ENCODE measurements at regions not wholly inside any gene's neighbourhood (a gene's known extent, or its start where the extent isn't known, plus 50 kb on each side); places are given as distances from the start of the nearest gene placed in this dataset.
"Not testable (repeated sequence)": the region's sequence is repeated elsewhere in the genome, so short reads cannot be mapped to it uniquely, and the experiment has no call there.

- DNase-seq (ENCODE audit: low spot score in 2 of 2): not testable (repeated sequence)
Measured at GRCh38 chr2:87470381-87471380, 277.2 kb upstream of the PLGLB2 start.

DNA sequence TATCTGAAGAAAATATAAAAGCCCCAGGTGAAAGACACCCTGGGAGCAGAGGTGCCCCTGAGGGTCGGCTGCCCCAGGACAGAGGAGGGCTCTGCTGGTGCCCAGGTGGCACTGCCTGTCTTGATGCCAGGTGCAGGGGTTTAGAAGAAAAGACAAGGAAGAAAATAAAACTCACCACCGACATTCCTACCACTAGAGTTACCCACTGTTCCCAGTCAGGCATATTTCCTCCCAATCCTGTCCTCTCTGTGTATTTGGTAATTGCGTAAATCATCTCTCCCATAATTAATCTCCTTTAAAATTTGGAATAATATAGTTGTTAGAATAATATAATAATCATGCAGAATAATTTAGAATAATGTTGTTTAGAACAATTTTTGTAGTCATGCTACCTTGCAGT lies 276.4 kb upstream of the PLGLB2 start:
- Mint-ChIP-seq H3K4me1 (peaks cover 12% of the 10 kb centered on the region), H3K27ac (peak overlapping the region; percentile 78)
- not testable (repeated sequence) for H3K27me3 Mint-ChIP-seq; DNase-seq (ENCODE audit: low spot score in 2 of 2); H3K36me3 Mint-ChIP-seq; H3K9me3 Mint-ChIP-seq; H3K4me3 Mint-ChIP-seq; ATAC-seq (ENCODE audit: low read depth)

More at GRCh38 chr2:87470381-87471380, 277.2 kb upstream of the PLGLB2 start:
- H3K27me3 Mint-ChIP-seq, H3K36me3 Mint-ChIP-seq, H3K9me3 Mint-ChIP-seq: not testable (repeated sequence)
- Mint-ChIP-seq H3K4me3 (peak overlapping the region; percentile 75), H3K27ac (peak overlapping the region; percentile 94), H3K4me1 (peaks cover 11% of the 10 kb centered on the region)
- peak; percentile 18 for ATAC-seq (ENCODE audit: low read depth)

DNA sequence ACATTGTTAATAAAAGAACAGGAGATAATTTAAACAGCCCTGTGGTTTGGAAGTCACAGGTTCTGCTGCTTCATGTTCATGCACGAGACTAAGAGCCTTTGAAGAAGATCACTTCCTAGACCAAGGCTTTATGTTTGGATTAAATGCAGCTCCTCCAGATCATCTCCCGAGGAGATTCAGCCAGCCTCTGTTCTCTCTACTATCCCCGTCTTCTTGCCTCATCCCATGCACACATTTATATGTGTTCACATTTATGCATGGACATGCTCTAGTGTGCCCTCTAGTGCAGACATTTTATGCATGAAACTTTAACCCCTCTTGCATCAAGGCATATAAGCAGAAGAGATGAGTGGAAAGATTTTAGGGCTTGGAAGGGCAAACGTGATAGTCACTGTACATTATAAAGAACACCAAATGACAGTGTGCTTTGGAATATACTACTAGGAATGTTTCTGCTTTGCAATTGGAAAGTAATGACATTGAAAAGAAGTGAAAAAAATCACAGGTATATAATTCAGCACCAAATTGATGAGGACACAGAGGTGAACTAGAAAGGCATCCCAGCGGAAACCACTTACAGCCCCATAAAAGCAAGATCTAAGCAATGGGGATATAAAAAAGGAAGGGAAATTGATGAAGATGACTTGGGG lies 271.5 kb upstream of the PLGLB2 start:
- peak overlapping the region; percentile 90 for H3K27ac Mint-ChIP-seq
- peak overlapping the region; percentile 6 for H3K4me3 Mint-ChIP-seq
- not testable (repeated sequence) for H3K9me3 Mint-ChIP-seq; H3K36me3 Mint-ChIP-seq; DNase-seq (ENCODE audit: low spot score in 2 of 2); H3K27me3 Mint-ChIP-seq
- peak; percentile 38 for ATAC-seq (ENCODE audit: low read depth)
- H3K4me1 Mint-ChIP-seq: peaks cover 12% of the 10 kb centered on the region

GRCh38 chr2:87476936-87477335 lies 271.0 kb upstream of the PLGLB2 start:
- ATAC-seq (ENCODE audit: low read depth): peak; percentile 94
- Mint-ChIP-seq H3K4me1 (peaks cover 12% of the 10 kb centered on the region), H3K27ac (peak overlapping the region; percentile 90)
- H3K9me3 Mint-ChIP-seq; H3K36me3 Mint-ChIP-seq; H3K4me3 Mint-ChIP-seq; H3K27me3 Mint-ChIP-seq; DNase-seq (ENCODE audit: low spot score in 2 of 2): not testable (repeated sequence)

DNA sequence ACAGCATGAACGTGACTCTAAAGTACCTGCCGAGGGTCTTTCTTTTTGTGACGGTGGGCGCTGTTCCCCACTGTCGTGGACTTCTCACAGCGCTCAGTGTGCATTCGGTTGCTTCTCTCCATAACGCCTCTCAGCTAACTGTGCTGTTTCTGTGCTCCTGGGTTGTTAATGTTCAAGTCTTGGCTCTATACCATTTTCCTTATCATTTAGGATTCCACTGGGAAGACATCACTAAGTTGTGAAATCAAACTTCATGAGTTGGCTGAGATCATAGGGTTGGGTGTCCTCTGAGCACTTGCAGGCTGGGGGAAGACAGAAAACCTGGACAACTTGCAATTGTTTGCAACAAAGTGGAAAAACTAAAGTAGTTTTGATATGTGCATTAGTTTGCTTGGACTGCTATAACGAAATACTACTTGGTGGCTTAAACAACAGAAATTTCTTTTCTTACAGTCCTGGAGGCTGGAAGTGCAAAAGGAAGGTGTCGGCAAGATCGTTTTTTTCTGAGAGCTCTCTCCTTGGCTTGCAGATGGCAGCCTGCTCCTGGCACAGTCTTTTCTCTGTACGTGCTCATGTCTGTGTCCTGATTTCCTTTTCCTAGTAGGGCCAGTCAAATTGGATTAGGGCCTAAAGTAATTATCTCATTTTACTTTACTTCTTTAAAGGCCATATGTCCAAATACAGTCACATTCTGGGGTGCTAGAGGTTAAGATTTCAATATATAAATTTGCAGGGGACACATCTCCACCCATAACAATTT lies 270.0 kb upstream of the PLGLB2 start:
- H3K9me3 Mint-ChIP-seq; H3K27ac Mint-ChIP-seq; H3K36me3 Mint-ChIP-seq; H3K27me3 Mint-ChIP-seq; H3K4me3 Mint-ChIP-seq; ATAC-seq (ENCODE audit: low read depth); DNase-seq (ENCODE audit: low spot score in 2 of 2): not testable (repeated sequence)
- peaks cover 12% of the 10 kb centered on the region for H3K4me1 Mint-ChIP-seq

DNA sequence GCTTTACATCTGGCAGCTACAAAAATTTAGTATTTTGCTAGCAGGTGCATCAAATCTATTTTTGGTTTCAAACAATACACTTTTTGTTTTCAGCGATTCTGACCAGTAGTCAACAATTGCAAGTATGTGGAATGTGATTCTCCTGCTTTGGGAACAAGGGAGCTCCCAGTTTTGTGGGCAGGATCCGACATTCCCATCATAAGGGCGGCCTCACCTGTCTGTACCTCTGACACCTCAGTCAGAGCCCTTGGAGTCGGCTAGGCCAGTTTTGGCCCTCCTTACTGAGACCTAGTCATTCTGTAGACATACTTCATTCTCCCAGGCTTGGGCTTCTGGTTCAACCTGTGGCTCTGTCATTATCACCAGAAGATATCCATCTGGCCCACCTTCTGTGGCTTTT lies 269.0 kb upstream of the PLGLB2 start:
- not testable (repeated sequence) for H3K36me3 Mint-ChIP-seq; ATAC-seq (ENCODE audit: low read depth); H3K27ac Mint-ChIP-seq; H3K4me3 Mint-ChIP-seq; H3K9me3 Mint-ChIP-seq; DNase-seq (ENCODE audit: low spot score in 2 of 2); H3K27me3 Mint-ChIP-seq
- peaks cover 13% of the 10 kb centered on the region for H3K4me1 Mint-ChIP-seq

DNA sequence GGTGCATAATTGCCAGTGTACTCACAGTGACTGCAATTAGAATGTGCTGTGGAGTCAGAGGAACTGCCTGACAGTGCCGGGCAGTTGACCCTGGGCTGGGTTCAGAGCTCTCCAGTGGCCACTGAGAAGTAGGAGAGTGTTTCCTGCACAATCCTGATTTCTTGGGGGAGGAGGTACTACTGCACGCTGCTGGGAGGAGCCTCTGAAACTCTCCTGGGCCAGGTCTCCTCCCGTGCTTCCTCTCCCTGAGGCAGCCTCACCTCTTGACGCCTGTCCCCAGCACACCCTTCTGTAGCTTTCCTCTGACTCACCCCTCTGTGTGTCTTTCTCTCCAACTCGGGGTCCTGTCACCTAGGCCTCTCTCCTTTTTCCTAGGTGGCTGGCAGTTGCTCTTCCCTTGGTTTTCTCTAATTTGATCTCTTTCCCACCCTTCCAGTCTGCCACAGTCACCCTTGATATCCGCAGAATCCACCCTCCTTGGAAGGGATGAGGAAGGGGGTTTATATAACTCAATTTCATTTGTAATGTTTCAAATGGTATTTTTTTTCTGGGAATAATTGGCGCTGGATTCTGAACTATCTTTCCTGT lies 264.7 kb upstream of the PLGLB2 start:
- H3K9me3 Mint-ChIP-seq; H3K36me3 Mint-ChIP-seq; ATAC-seq (ENCODE audit: low read depth); DNase-seq (ENCODE audit: low spot score in 2 of 2); H3K4me3 Mint-ChIP-seq; H3K27me3 Mint-ChIP-seq; H3K4me1 Mint-ChIP-seq; H3K27ac Mint-ChIP-seq: not testable (repeated sequence)

DNA sequence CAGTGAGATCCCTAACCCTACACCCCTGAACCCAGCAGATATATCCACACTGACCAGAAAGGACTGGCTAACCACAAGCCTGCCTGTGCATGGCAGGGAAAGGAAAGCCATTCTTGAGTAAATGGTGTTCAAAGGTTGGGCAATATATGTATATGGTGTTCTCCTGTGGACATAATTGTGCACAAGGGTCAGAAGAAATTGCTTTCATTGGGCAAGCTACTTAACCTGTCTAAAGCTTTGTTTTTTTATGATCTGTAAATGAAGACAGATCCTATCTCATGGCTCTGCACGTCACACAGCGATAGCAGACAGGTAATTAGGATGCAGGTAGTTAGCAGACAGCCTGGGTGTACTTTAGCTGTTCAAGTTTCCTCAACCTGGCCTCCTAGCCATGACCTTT lies 263.5 kb upstream of the PLGLB2 start:
- H3K27ac Mint-ChIP-seq; ATAC-seq (ENCODE audit: low read depth); H3K4me1 Mint-ChIP-seq; H3K36me3 Mint-ChIP-seq; H3K4me3 Mint-ChIP-seq; H3K27me3 Mint-ChIP-seq; DNase-seq (ENCODE audit: low spot score in 2 of 2); H3K9me3 Mint-ChIP-seq: not testable (repeated sequence)

DNA sequence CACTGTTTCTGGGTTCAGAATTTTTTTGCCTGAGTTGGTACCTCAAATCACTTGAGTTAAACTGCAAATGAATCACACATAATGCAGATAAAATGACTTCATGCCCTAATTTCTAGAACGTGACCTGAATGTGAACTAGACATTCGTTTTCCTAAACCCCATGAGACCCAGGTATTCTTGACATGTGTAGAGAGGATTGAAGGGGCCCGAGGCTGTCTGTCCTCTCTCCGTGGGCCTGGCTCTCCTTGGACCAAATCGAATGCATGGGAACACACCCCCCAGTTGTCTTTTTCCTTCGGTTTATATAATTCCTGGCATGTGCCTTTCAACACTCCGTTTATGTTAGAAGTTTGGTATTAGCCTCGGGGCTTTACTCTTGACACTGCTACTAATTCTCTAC lies 262.4 kb upstream of the PLGLB2 start:
- H3K27me3 Mint-ChIP-seq; H3K9me3 Mint-ChIP-seq; H3K4me3 Mint-ChIP-seq; H3K27ac Mint-ChIP-seq; DNase-seq (ENCODE audit: low spot score in 2 of 2); ATAC-seq (ENCODE audit: low read depth); H3K4me1 Mint-ChIP-seq; H3K36me3 Mint-ChIP-seq: not testable (repeated sequence)

DNA sequence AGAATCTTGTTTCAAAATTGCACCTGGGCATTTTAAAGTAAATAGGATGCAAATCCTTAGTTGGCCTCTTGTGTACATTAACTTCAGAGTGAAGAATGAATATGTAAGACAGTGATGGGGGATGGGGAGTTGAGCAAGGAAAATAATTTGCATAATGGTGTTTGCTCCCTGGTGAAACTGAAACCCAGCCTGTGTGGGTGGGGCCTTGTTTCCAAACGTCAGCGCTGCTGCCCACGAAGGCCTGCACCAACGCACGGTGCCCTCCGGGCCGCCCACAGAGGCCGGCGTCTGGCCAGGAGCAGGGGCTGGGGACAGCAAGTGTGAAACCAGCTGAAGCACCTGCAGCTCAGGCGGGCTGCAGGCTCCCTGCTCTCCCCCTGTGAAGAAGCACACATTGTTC lies 262.0 kb upstream of the PLGLB2 start:
- not testable (repeated sequence) for H3K36me3 Mint-ChIP-seq, H3K4me1 Mint-ChIP-seq, H3K27me3 Mint-ChIP-seq, H3K4me3 Mint-ChIP-seq, H3K9me3 Mint-ChIP-seq
- DNase-seq (ENCODE audit: low spot score in 2 of 2) (peak in 1 of 2 donors; percentile 44), ATAC-seq (ENCODE audit: low read depth) (peak; percentile 96)
- H3K27ac Mint-ChIP-seq: peak overlapping the region; percentile 91

DNA sequence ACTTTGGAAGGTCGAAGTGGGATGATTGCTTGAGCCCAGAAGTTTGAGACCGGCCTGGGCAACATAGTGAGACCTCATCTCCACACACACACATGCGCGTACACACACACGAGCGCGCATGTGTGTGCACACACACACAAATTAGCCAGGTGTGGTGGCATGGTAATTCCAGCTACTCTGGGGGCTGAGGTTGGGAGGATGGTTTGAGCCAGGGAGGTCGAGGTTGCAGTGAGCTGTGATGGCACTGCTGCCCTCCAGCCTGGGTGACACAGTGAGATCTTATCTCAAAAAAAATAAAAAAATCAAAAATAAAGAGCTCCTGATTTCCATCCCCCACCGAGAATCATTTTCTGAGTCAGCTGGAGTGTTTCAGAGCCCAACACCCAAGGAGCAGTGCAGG lies 261.5 kb upstream of the PLGLB2 start:
- H3K27ac Mint-ChIP-seq: peak overlapping the region; percentile 91
- not testable (repeated sequence) for H3K4me1 Mint-ChIP-seq; H3K9me3 Mint-ChIP-seq; H3K36me3 Mint-ChIP-seq; H3K27me3 Mint-ChIP-seq; DNase-seq (ENCODE audit: low spot score in 2 of 2)
- H3K4me3 Mint-ChIP-seq: peak overlapping the region; percentile 24
- peak; percentile 28 for ATAC-seq (ENCODE audit: low read depth)

- DNase-seq (ENCODE audit: low spot score in 2 of 2); H3K9me3 Mint-ChIP-seq; H3K4me1 Mint-ChIP-seq; ATAC-seq (ENCODE audit: low read depth); H3K27ac Mint-ChIP-seq; H3K27me3 Mint-ChIP-seq; H3K36me3 Mint-ChIP-seq; H3K4me3 Mint-ChIP-seq: not testable (repeated sequence)
Measured at GRCh38 chr2:87488021-87488420, 259.9 kb upstream of the PLGLB2 start.

DNA sequence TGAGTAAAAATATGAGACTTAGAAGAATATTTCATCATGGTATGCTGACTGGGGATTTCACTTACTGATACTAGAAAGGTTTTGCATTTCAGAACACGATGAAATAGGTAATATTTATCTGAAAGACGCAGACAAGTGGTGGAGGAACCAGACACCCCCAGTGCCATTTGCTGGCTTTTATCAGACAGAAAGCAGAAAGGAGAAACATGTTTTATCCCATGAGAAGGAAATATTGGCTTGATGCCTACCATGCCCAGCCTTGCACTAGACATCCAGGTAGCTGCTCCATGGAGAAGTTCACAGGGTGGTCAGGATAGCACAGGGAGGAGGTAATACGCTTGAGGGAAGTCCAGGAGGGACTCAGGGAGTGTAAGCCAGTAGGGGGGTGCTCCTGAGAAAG lies 258.9 kb upstream of the PLGLB2 start:
- ATAC-seq (ENCODE audit: low read depth); H3K27me3 Mint-ChIP-seq; H3K4me3 Mint-ChIP-seq; H3K36me3 Mint-ChIP-seq; DNase-seq (ENCODE audit: low spot score in 2 of 2); H3K4me1 Mint-ChIP-seq; H3K9me3 Mint-ChIP-seq: not testable (repeated sequence)
- H3K27ac Mint-ChIP-seq: peak overlapping the region; percentile 32

DNA sequence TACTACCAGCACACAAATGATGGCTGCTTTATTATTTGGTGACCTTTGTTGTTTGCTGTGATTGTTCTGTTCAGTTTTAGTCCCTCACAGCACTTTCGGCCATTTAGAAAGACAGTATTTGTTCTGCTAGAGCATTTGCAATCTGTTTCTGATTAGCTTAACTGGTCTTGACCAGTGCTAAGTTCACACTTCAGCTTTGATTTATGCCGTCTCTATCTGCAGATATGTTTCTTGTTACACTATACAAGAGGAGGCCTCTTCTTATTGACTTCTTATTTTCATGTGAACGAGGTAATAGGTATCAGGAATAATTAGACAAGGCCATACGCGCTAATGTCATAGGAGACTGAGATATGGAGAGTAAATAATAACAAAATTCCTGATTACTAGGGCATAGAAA lies 253.0 kb upstream of the PLGLB2 start:
- not testable (repeated sequence) for H3K4me3 Mint-ChIP-seq; H3K27ac Mint-ChIP-seq; ATAC-seq (ENCODE audit: low read depth); H3K27me3 Mint-ChIP-seq; DNase-seq (ENCODE audit: low spot score in 2 of 2); H3K36me3 Mint-ChIP-seq; H3K9me3 Mint-ChIP-seq; H3K4me1 Mint-ChIP-seq
